ENCODE measurements at regions not wholly inside any gene's neighbourhood (a gene's known extent, or its start where the extent isn't known, plus 50 kb on each side); places are given as distances from the start of the nearest gene placed in this dataset.

DNA sequence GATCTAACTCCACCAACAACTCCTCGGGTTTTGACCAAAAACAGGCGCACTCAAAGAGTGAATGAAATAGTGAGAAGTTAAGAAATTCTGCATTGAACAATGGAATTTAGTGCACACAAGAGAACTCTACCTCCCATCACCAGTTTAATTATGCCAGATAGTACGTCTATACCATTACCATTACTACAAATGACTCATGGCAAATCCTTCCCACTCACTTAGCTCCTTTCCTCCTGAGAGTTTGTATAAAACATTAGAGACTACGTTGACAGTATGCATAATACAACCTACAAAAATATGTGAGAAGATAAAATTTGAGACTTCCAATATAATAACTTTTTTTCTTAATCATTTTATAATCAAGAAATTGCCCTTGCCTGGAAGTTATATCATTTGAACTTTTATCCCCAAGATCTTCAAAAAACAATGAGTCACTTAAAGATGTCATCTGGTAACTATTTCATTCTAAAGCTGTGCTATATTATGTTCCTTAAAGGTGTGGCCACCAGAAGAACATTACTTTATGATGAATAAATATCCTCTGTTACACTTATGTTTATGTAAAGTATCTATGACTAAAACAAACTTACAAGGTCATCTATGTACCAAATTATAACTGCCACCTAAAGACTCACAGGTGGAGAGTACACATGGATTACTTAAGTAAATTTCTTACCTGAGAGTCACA lies 297.9 kb upstream of the PTGER4 start:
- intact Hi-C loops (cut with micrococcal nuclease): loop anchor here (2.0 to 10.0 kb wide), 4 partner anchors 95 to 667 kb away; partner anchors contain the start of gene PTGER4
- Mint-ChIP-seq H3K9me3 (ENCODE audit: unreplicated experiment) (no peaks in the 10 kb centered on the region), H3K4me3 (ENCODE audit: unreplicated experiment) (no peak overlapping the region), H3K4me1 (ENCODE audit: insufficient read depth, unreplicated experiment) (peaks cover 26% of the 10 kb centered on the region), H3K27me3 (ENCODE audit: insufficient read depth, unreplicated experiment) (no peaks in the 10 kb centered on the region), H3K36me3 (ENCODE audit: insufficient read depth, unreplicated experiment) (no peaks in the 10 kb centered on the region), H3K27ac (ENCODE audit: low read depth, unreplicated experiment) (no peak overlapping the region)
- no peak for TF ChIP-seq CTCF (IDR thresholded peaks at IDR 0.05; ENCODE audit: unreplicated experiment)
- BruUV-seq (replicated peaks): no TSS peak
- ChIA-PET POLR2A (interaction anchor here (0.6 to 1.2 kb wide), 5 partner anchors 29 to 231 kb away, joined by 3 to 6 read pairs (median 3); no protein-coding TSS in a partner anchor), CTCF (no interaction called here)
- DNase-seq (ENCODE audit: unreplicated experiment): peak; percentile 59

GRCh38 chr5:40381016-40381415 lies 298.7 kb upstream of the PTGER4 start:
- Mint-ChIP-seq H3K27ac (ENCODE audit: low read depth, unreplicated experiment) (no peak overlapping the region), H3K4me3 (ENCODE audit: unreplicated experiment) (no peak overlapping the region), H3K9me3 (ENCODE audit: unreplicated experiment) (no peaks in the 10 kb centered on the region), H3K27me3 (ENCODE audit: insufficient read depth, unreplicated experiment) (no peaks in the 10 kb centered on the region), H3K4me1 (ENCODE audit: insufficient read depth, unreplicated experiment) (peaks cover 24% of the 10 kb centered on the region), H3K36me3 (ENCODE audit: insufficient read depth, unreplicated experiment) (no peaks in the 10 kb centered on the region)
- no peak for DNase-seq (ENCODE audit: unreplicated experiment)
- TF ChIP-seq CTCF (IDR thresholded peaks at IDR 0.05; ENCODE audit: unreplicated experiment): no peak
- CTCF ChIA-PET: no interaction called here
- POLR2A ChIA-PET: interaction anchor here (0.6 to 1.2 kb wide), 3 partner anchors 30 to 57 kb away, joined by 3 to 6 read pairs (median 3); no protein-coding TSS in a partner anchor
- BruUV-seq (replicated peaks): no TSS peak
- intact Hi-C loops (cut with micrococcal nuclease): loop anchor here (5.0 to 10.0 kb wide), 3 partner anchors 96 to 666 kb away; no protein-coding TSS in a partner anchor

DNA sequence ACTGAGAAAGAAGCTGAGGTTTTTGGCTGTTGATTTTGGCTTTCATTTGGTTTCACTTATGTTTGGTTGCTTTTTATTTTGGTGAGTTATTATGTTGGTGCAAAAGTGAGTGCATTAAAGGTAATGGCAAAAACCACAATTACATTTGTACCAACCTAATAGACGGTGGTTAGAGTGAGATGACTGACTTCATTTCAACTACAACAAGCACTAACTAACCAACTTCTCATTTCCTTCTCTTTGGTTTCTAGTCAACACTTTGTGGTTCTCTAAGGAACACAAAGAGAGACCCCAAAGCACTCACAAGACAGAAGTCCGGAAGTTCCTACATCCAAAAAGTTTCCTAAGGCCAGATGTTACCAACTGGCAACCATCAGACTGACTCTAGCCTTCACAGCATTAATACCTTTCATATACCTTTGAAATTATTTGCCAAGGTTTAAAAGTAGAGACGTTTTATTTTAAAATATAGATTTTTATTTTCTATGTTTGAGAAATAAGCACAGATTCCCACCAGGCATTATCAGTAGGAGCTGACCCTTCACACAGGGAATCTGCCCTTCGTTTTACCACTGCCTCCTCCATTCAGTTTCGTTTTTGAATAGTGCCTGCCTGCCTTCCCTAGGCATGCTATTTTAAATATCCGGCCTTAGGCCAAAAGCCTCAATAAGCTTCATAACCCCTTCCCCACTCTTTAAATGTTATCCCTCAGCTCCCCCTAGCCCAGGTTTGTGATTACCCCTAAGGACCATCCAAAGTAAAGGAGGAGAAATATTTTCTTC lies 301.1 kb upstream of the PTGER4 start:
- BruUV-seq (replicated peaks): no TSS peak
- Mint-ChIP-seq H3K27ac (ENCODE audit: low read depth, unreplicated experiment) (no peak overlapping the region), H3K4me1 (ENCODE audit: insufficient read depth, unreplicated experiment) (peaks cover 12% of the 10 kb centered on the region), H3K36me3 (ENCODE audit: insufficient read depth, unreplicated experiment) (no peaks in the 10 kb centered on the region), H3K27me3 (ENCODE audit: insufficient read depth, unreplicated experiment) (no peaks in the 10 kb centered on the region), H3K4me3 (ENCODE audit: unreplicated experiment) (no peak overlapping the region), H3K9me3 (ENCODE audit: unreplicated experiment) (no peaks in the 10 kb centered on the region)
- TF ChIP-seq CTCF (IDR thresholded peaks at IDR 0.05; ENCODE audit: unreplicated experiment): no peak
- ChIA-PET CTCF (no interaction called here), POLR2A (no interaction called here)
- DNase-seq (ENCODE audit: unreplicated experiment): no peak
- intact Hi-C loops (cut with micrococcal nuclease): no loop called here

- no peak for DNase-seq (ENCODE audit: unreplicated experiment)
- BruUV-seq (replicated peaks): no TSS peak
- Mint-ChIP-seq H3K4me1 (ENCODE audit: insufficient read depth, unreplicated experiment) (peaks cover 3% of the 10 kb centered on the region), H3K9me3 (ENCODE audit: unreplicated experiment) (no peaks in the 10 kb centered on the region), H3K4me3 (ENCODE audit: unreplicated experiment) (no peak overlapping the region), H3K36me3 (ENCODE audit: insufficient read depth, unreplicated experiment) (no peaks in the 10 kb centered on the region), H3K27ac (ENCODE audit: low read depth, unreplicated experiment) (no peak overlapping the region), H3K27me3 (ENCODE audit: insufficient read depth, unreplicated experiment) (no peaks in the 10 kb centered on the region)
- ChIA-PET CTCF (interaction anchor here (1.0 kb wide), 1 partner anchor 662 kb away, joined by 3 read pairs; no protein-coding TSS in a partner anchor), POLR2A (interaction anchor here (0.7 kb wide), 1 partner anchor 275 kb away, joined by 3 read pairs; no protein-coding TSS in a partner anchor)
- no peak for TF ChIP-seq CTCF (IDR thresholded peaks at IDR 0.05; ENCODE audit: unreplicated experiment)
- intact Hi-C loops (cut with micrococcal nuclease): no loop called here
Measured at GRCh38 chr5:40376566-40376965, 303.1 kb upstream of the PTGER4 start.

Data from MCF 10A (cell line).